ENCODE measurements at regions not wholly inside any gene's neighbourhood (a gene's known extent, or its start where the extent isn't known, plus 50 kb on each side); places are given as distances from the start of the nearest gene placed in this dataset.

- no peaks in the 10 kb centered on the region for H3K4me1 ChIP-seq (ENCODE audit: low read length)
- no peaks in the 10 kb centered on the region for H3K36me3 ChIP-seq (ENCODE audit: insufficient read depth, low read length)
- peaks cover 29% of the 10 kb centered on the region for H3K9me3 ChIP-seq (ENCODE audit: low read length)
- no peaks in the 10 kb centered on the region for H3K9me2 ChIP-seq (replicated peaks; ENCODE audit: insufficient read depth, low read length)
- no peak overlapping the region for H3K27ac ChIP-seq (ENCODE audit: low read length)
- no peak overlapping the region for H3K4me3 ChIP-seq (ENCODE audit: low read length)
- no peaks in the 10 kb centered on the region for H3K27me3 ChIP-seq (ENCODE audit: low read length)
- no peak overlapping the region for H3K9ac ChIP-seq (ENCODE audit: low read length)
- H2AFZ ChIP-seq (ENCODE audit: low read length) = no peak overlapping the region
- DNase-seq = no peak
- no peaks in the 10 kb centered on the region for H4K20me1 ChIP-seq (ENCODE audit: insufficient read depth, low read depth, low read length)
- H3K79me2 ChIP-seq (ENCODE audit: low read length) = no peaks in the 10 kb centered on the region
- no peak overlapping the region for H3K4me2 ChIP-seq (ENCODE audit: low read depth, low read length, poor library complexity, severe bottlenecking)
Measured at GRCh38 chr1:103854279-103854678, 104.6 kb downstream of the AMY1C start.

GRCh38 chr1:103859721-103860120 is 110.0 kb downstream of the AMY1C start:
- no peaks in the 10 kb centered on the region for H3K4me1 ChIP-seq (ENCODE audit: low read length)
- no peak overlapping the region for H3K4me3 ChIP-seq (ENCODE audit: low read length)
- H3K27ac ChIP-seq (ENCODE audit: low read length) = no peak overlapping the region
- H3K27me3 ChIP-seq (ENCODE audit: low read length) = no peaks in the 10 kb centered on the region
- H3K4me2 ChIP-seq (ENCODE audit: low read depth, low read length, poor library complexity, severe bottlenecking) = no peak overlapping the region
- peaks cover 34% of the 10 kb centered on the region for H3K9me3 ChIP-seq (ENCODE audit: low read length)
- H2AFZ ChIP-seq (ENCODE audit: low read length) = no peak overlapping the region
- no peak overlapping the region for H3K9ac ChIP-seq (ENCODE audit: low read length)
- no peaks in the 10 kb centered on the region for H3K9me2 ChIP-seq (replicated peaks; ENCODE audit: insufficient read depth, low read length)
- no peaks in the 10 kb centered on the region for H3K79me2 ChIP-seq (ENCODE audit: low read length)
- H4K20me1 ChIP-seq (ENCODE audit: insufficient read depth, low read depth, low read length) = no peaks in the 10 kb centered on the region
- no peak for DNase-seq
- H3K36me3 ChIP-seq (ENCODE audit: insufficient read depth, low read length) = no peaks in the 10 kb centered on the region

GRCh38 chr1:103898576-103899345 is 149.1 kb downstream of the AMY1C start:
- H3K27me3 ChIP-seq (ENCODE audit: low read length) = no peaks in the 10 kb centered on the region
- no peaks in the 10 kb centered on the region for H3K79me2 ChIP-seq (ENCODE audit: low read length)
- no peak overlapping the region for H3K4me2 ChIP-seq (ENCODE audit: low read depth, low read length, poor library complexity, severe bottlenecking)
- H3K9me2 ChIP-seq (replicated peaks; ENCODE audit: insufficient read depth, low read length) = no peaks in the 10 kb centered on the region
- H3K9me3 ChIP-seq (ENCODE audit: low read length) = peaks cover 9% of the 10 kb centered on the region
- H2AFZ ChIP-seq (ENCODE audit: low read length) = no peak overlapping the region
- no peak overlapping the region for H3K27ac ChIP-seq (ENCODE audit: low read length)
- H3K4me1 ChIP-seq (ENCODE audit: low read length) = no peaks in the 10 kb centered on the region
- H3K36me3 ChIP-seq (ENCODE audit: insufficient read depth, low read length) = no peaks in the 10 kb centered on the region
- H3K9ac ChIP-seq (ENCODE audit: low read length) = no peak overlapping the region
- H3K4me3 ChIP-seq (ENCODE audit: low read length) = no peak overlapping the region
- no peaks in the 10 kb centered on the region for H4K20me1 ChIP-seq (ENCODE audit: insufficient read depth, low read depth, low read length)
- DNase-seq = no peak

- Histone ChIP-seq H3K79me2 (ENCODE audit: low read length) (no peaks in the 10 kb centered on the region), H3K36me3 (ENCODE audit: insufficient read depth, low read length) (no peaks in the 10 kb centered on the region), H3K9me3 (ENCODE audit: low read length) (peaks cover 15% of the 10 kb centered on the region), H2AFZ (ENCODE audit: low read length) (no peak overlapping the region), H3K27ac (ENCODE audit: low read length) (no peak overlapping the region), H3K9me2 (replicated peaks; ENCODE audit: insufficient read depth, low read length) (no peaks in the 10 kb centered on the region), H3K4me1 (ENCODE audit: low read length) (no peaks in the 10 kb centered on the region), H3K27me3 (ENCODE audit: low read length) (no peaks in the 10 kb centered on the region), H3K4me3 (ENCODE audit: low read length) (no peak overlapping the region), H3K4me2 (ENCODE audit: low read depth, low read length, poor library complexity, severe bottlenecking) (no peak overlapping the region), H4K20me1 (ENCODE audit: insufficient read depth, low read depth, low read length) (no peaks in the 10 kb centered on the region), H3K9ac (ENCODE audit: low read length) (no peak overlapping the region)
- DNase-seq = no peak
Measured at GRCh38 chr1:103900005-103900404, 150.3 kb downstream of the AMY1C start.

- H3K9ac ChIP-seq (ENCODE audit: low read length) = no peak overlapping the region
- H3K4me2 ChIP-seq (ENCODE audit: low read depth, low read length, poor library complexity, severe bottlenecking) = no peak overlapping the region
- H3K36me3 ChIP-seq (ENCODE audit: insufficient read depth, low read length) = no peaks in the 10 kb centered on the region
- DNase-seq = no peak
- no peaks in the 10 kb centered on the region for H3K27me3 ChIP-seq (ENCODE audit: low read length)
- no peak overlapping the region for H2AFZ ChIP-seq (ENCODE audit: low read length)
- no peaks in the 10 kb centered on the region for H3K9me2 ChIP-seq (replicated peaks; ENCODE audit: insufficient read depth, low read length)
- no peaks in the 10 kb centered on the region for H3K79me2 ChIP-seq (ENCODE audit: low read length)
- peaks cover 15% of the 10 kb centered on the region for H3K9me3 ChIP-seq (ENCODE audit: low read length)
- no peaks in the 10 kb centered on the region for H4K20me1 ChIP-seq (ENCODE audit: insufficient read depth, low read depth, low read length)
- no peaks in the 10 kb centered on the region for H3K4me1 ChIP-seq (ENCODE audit: low read length)
- no peak overlapping the region for H3K4me3 ChIP-seq (ENCODE audit: low read length)
- no peak overlapping the region for H3K27ac ChIP-seq (ENCODE audit: low read length)
Measured at GRCh38 chr1:103901072-103901471, 151.4 kb downstream of the AMY1C start.

GRCh38 chr1:103905363-103905762 is 155.7 kb downstream of the AMY1C start:
- Histone ChIP-seq H3K27ac (ENCODE audit: low read length) (no peak overlapping the region), H3K79me2 (ENCODE audit: low read length) (no peaks in the 10 kb centered on the region), H4K20me1 (ENCODE audit: insufficient read depth, low read depth, low read length) (no peaks in the 10 kb centered on the region), H3K4me1 (ENCODE audit: low read length) (no peaks in the 10 kb centered on the region), H3K4me2 (ENCODE audit: low read depth, low read length, poor library complexity, severe bottlenecking) (no peak overlapping the region), H3K9ac (ENCODE audit: low read length) (no peak overlapping the region), H3K27me3 (ENCODE audit: low read length) (no peaks in the 10 kb centered on the region), H3K36me3 (ENCODE audit: insufficient read depth, low read length) (no peaks in the 10 kb centered on the region), H3K4me3 (ENCODE audit: low read length) (no peak overlapping the region), H3K9me2 (replicated peaks; ENCODE audit: insufficient read depth, low read length) (no peaks in the 10 kb centered on the region), H3K9me3 (ENCODE audit: low read length) (peaks cover 12% of the 10 kb centered on the region), H2AFZ (ENCODE audit: low read length) (no peak overlapping the region)
- DNase-seq = no peak

- Histone ChIP-seq H3K79me2 (ENCODE audit: low read length) (no peaks in the 10 kb centered on the region), H3K27me3 (ENCODE audit: low read length) (no peaks in the 10 kb centered on the region), H3K4me1 (ENCODE audit: low read length) (no peaks in the 10 kb centered on the region), H3K9ac (ENCODE audit: low read length) (no peak overlapping the region), H3K4me3 (ENCODE audit: low read length) (no peak overlapping the region), H4K20me1 (ENCODE audit: insufficient read depth, low read depth, low read length) (no peaks in the 10 kb centered on the region), H3K9me3 (ENCODE audit: low read length) (peaks cover 9% of the 10 kb centered on the region), H3K4me2 (ENCODE audit: low read depth, low read length, poor library complexity, severe bottlenecking) (no peak overlapping the region), H3K9me2 (replicated peaks; ENCODE audit: insufficient read depth, low read length) (no peaks in the 10 kb centered on the region), H2AFZ (ENCODE audit: low read length) (no peak overlapping the region), H3K36me3 (ENCODE audit: insufficient read depth, low read length) (no peaks in the 10 kb centered on the region), H3K27ac (ENCODE audit: low read length) (no peak overlapping the region)
- no peak for DNase-seq
Measured at GRCh38 chr1:103911450-103911849, 161.8 kb downstream of the AMY1C start.

- peaks cover 18% of the 10 kb centered on the region for H3K9me3 ChIP-seq (ENCODE audit: low read length)
- H3K9me2 ChIP-seq (replicated peaks; ENCODE audit: insufficient read depth, low read length) = no peaks in the 10 kb centered on the region
- H3K27me3 ChIP-seq (ENCODE audit: low read length) = no peaks in the 10 kb centered on the region
- no peak overlapping the region for H3K4me3 ChIP-seq (ENCODE audit: low read length)
- no peak overlapping the region for H3K27ac ChIP-seq (ENCODE audit: low read length)
- DNase-seq = no peak
- no peak overlapping the region for H2AFZ ChIP-seq (ENCODE audit: low read length)
- no peaks in the 10 kb centered on the region for H4K20me1 ChIP-seq (ENCODE audit: insufficient read depth, low read depth, low read length)
- no peak overlapping the region for H3K9ac ChIP-seq (ENCODE audit: low read length)
- H3K79me2 ChIP-seq (ENCODE audit: low read length) = no peaks in the 10 kb centered on the region
- H3K4me2 ChIP-seq (ENCODE audit: low read depth, low read length, poor library complexity, severe bottlenecking) = no peak overlapping the region
- no peaks in the 10 kb centered on the region for H3K36me3 ChIP-seq (ENCODE audit: insufficient read depth, low read length)
- H3K4me1 ChIP-seq (ENCODE audit: low read length) = no peaks in the 10 kb centered on the region
Measured at GRCh38 chr1:103917795-103918194, 168.1 kb downstream of the AMY1C start.

Measured in Karpas-422 (cell line).